GM20000 (cell line): ENCODE measurements at regions not wholly inside any gene's neighbourhood (a gene's known extent, or its start where the extent isn't known, plus 50 kb on each side); places are given as distances from the start of the nearest gene placed in this dataset.

Experiments used
- DNase-seq: peaks from one replicate; pipeline ENCODE4 v3.0.0; 2012; ENCODE audit warnings: low spot score
- CTCF ChIP-seq: IDR thresholded peaks from 2 replicates; pipeline ENCODE4 v1.5.1; 2012; ENCODE audit warnings: mild to moderate bottlenecking, control low read depth; ENCODE audit errors: extremely low read depth, missing control alignments

GRCh38 chr15:31237043-31237324, 89.7 kb upstream of the KLF13 start:
- no peak for TF ChIP-seq CTCF

GRCh38 chr15:31238906-31239305, 87.7 kb upstream of the KLF13 start:
- TF ChIP-seq CTCF = no peak

More at GRCh38 chr15:31237043-31237324, 89.7 kb upstream of the KLF13 start:
- no peak for DNase-seq

GRCh38 chr15:31239409-31239808, 87.2 kb upstream of the KLF13 start:
- no peak for DNase-seq
- TF ChIP-seq CTCF = no peak

More at GRCh38 chr15:31238906-31239305, 87.7 kb upstream of the KLF13 start:
- DNase-seq = no peak

GRCh38 chr15:31241888-31242522, 84.6 kb upstream of the KLF13 start:
- DNase-seq = no peak
- TF ChIP-seq CTCF = no peak

- no peak for DNase-seq
Measured at GRCh38 chr15:31243895-31244294, 82.7 kb upstream of the KLF13 start.

GRCh38 chr15:31245135-31245689, 81.4 kb upstream of the KLF13 start:
- DNase-seq = no peak
- no peak for TF ChIP-seq CTCF

More at GRCh38 chr15:31243895-31244294, 82.7 kb upstream of the KLF13 start:
- TF ChIP-seq CTCF = no peak

GRCh38 chr15:31245756-31246155, 80.9 kb upstream of the KLF13 start:
- no peak for TF ChIP-seq CTCF
- no peak for DNase-seq
